NCI-H2196 (cell line): ENCODE measurements at regions not wholly inside any gene's neighbourhood (a gene's known extent, or its start where the extent isn't known, plus 50 kb on each side); places are given as distances from the start of the nearest gene placed in this dataset.

ENCODE experiments used
- DNase-seq: peaks from one replicate; lab custom pipeline; 2025; ENCODE audit not compliant: unreplicated experiment; lab: John Stamatoyannopoulos, UW

DNA sequence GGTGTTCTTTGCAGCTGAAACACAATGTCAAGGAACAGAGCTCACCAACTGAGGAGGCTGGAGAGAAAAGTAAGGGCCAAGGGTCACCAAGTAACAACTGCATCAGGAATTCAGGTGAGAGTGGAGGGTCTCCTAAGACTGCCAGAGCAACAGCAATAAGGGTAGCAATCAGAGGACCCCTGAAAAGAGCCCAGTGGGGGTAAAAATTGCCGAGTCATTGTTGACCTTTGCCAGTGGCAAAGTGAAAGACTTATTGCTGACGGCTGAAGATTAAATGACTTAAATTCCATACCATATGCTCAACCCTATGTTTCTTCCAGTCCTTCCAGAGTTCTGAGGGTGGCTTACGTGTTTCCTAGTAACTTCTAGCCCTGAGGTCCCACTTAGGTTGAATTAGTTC is 51.9 kb upstream of the ARHGAP42 start:
- DNase-seq = no peak

DNA sequence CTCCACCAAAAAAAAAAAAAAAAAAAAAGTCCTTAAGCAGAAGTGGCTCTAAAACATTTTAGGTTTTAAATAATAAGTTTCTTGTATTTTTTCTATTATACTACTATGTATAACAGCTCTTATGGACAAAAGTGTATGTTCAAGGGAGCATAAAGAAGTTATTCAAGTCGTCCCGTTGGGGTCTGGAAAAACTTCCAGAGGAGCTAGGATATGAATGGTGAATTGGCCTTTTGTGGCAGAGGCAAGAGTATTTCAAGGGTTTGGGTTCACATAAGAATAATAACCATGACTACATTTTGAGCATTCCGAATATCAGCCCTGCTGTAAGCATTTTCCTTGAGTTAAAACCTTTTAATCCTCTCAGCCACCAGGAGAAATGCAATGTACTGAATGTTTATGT is 50.6 kb upstream of the ARHGAP42 start:
- no peak for DNase-seq
